ENCODE measurements at regions not wholly inside any gene's neighbourhood (a gene's known extent, or its start where the extent isn't known, plus 50 kb on each side); places are given as distances from the start of the nearest gene placed in this dataset.

- Histone ChIP-seq H4K20me1 (ENCODE audit: control insufficient read depth, insufficient read depth) (no peaks in the 10 kb centered on the region), H3K4me2 (ENCODE audit: control insufficient read depth, insufficient read depth) (no peak overlapping the region), H3K4me1 (ENCODE audit: control insufficient read depth, insufficient read depth, low read length) (no peaks in the 10 kb centered on the region), H3K79me2 (ENCODE audit: control insufficient read depth, insufficient read depth, low read length) (no peaks in the 10 kb centered on the region), H3K36me3 (ENCODE audit: control insufficient read depth in 2 of 2, insufficient read depth in 2 of 2, low read length in 1 of 2) (no peaks in the 10 kb centered on the region), H2AFZ (ENCODE audit: control insufficient read depth, low read depth, low read length) (no peak overlapping the region), H3K27ac (ENCODE audit: control insufficient read depth, insufficient read depth) (no peak overlapping the region), H3K9me3 (replicated peaks; ENCODE audit: control insufficient read depth, insufficient read depth, low read length) (no peaks in the 10 kb centered on the region), H3K4me3 (no peak overlapping the region), H3K27me3 (replicated peaks in 1 of 2; ENCODE audit: control insufficient read depth in 2 of 2, insufficient read depth in 2 of 2, low read length in 1 of 2) (no peaks in the 10 kb centered on the region), H3K9ac (ENCODE audit: control insufficient read depth, insufficient read depth, low read length) (no peak overlapping the region)
- in situ Hi-C loops (cut with MboI): no loop called here
- no TSS peak for BruUV-seq (replicated peaks)
- ChIA-PET POLR2A (no interaction called here), SMC1A (ENCODE audit: uncharacterized antibody, unreplicated experiment) (no interaction called here), CTCF (no interaction called here), RAD21 (ENCODE audit: unreplicated experiment) (no interaction called here)
- FAIRE-seq (no peak), ATAC-seq (no peak), DNase-seq (ENCODE audit: low read depth, low spot score) (no peak)
- intact Hi-C loops (cut with micrococcal nuclease; ENCODE audit: unreplicated experiment): no loop called here
- TF ChIP-seq, protein P1, sequence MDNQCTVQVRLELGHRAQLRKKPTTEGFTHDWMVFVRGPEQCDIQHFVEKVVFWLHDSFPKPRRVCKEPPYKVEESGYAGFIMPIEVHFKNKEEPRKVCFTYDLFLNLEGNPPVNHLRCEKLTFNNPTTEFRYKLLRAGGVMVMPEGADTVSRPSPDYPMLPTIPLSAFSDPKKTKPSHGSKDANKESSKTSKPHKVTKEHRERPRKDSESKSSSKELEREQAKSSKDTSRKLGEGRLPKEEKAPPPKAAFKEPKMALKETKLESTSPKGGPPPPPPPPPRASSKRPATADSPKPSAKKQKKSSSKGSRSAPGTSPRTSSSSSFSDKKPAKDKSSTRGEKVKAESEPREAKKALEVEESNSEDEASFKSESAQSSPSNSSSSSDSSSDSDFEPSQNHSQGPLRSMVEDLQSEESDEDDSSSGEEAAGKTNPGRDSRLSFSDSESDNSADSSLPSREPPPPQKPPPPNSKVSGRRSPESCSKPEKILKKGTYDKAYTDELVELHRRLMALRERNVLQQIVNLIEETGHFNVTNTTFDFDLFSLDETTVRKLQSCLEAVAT (IDR thresholded peaks at IDR 0.05): no peak
- TF ChIP-seq GABPA (IDR thresholded peaks at IDR 0.05; ENCODE audit: low read depth) (no peak), BMI1 (IDR thresholded peaks at IDR 0.05; ENCODE audit: borderline replicate concordance) (no peak), IRF4 (IDR thresholded peaks at IDR 0.05; ENCODE audit: low read depth, low read length) (no peak), HDGF (IDR thresholded peaks at IDR 0.05) (no peak), CHD4 (IDR thresholded peaks at IDR 0.05) (no peak), POLR2AphosphoS2 (IDR thresholded peaks at IDR 0.05; ENCODE audit: low read depth, low read length) (no peak), RAD51 (IDR thresholded peaks at IDR 0.05) (no peak), KLF5 (IDR thresholded peaks at IDR 0.05; ENCODE audit: partially characterized antibody) (no peak), E4F1 (IDR thresholded peaks at IDR 0.05; ENCODE audit: borderline replicate concordance, partially characterized antibody) (no peak), WRNIP1 (IDR thresholded peaks at IDR 0.05; ENCODE audit: borderline replicate concordance, low read depth, low read length) (no peak), ZBTB33 (IDR thresholded peaks at IDR 0.05) (no peak), MTA2 (IDR thresholded peaks at IDR 0.05; ENCODE audit: low read depth) (no peak), NFYB (IDR thresholded peaks at IDR 0.05; ENCODE audit: insufficient read depth, low read depth, low read length) (no peak), USF1 (IDR thresholded peaks at IDR 0.05; ENCODE audit: borderline replicate concordance, extremely low read length, insufficient read depth, low read depth, low read length) (no peak), LARP7 (IDR thresholded peaks at IDR 0.05) (no peak), CHD2 (IDR thresholded peaks at IDR 0.05; ENCODE audit: borderline replicate concordance, low read depth, low read length) (no peak)
- TF ChIP-seq, protein P2, sequence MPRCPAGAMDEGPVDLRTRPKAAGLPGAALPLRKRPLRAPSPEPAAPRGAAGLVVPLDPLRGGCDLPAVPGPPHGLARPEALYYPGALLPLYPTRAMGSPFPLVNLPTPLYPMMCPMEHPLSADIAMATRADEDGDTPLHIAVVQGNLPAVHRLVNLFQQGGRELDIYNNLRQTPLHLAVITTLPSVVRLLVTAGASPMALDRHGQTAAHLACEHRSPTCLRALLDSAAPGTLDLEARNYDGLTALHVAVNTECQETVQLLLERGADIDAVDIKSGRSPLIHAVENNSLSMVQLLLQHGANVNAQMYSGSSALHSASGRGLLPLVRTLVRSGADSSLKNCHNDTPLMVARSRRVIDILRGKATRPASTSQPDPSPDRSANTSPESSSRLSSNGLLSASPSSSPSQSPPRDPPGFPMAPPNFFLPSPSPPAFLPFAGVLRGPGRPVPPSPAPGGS (IDR thresholded peaks at IDR 0.05; ENCODE audit: borderline replicate concordance, insufficient read depth, low read depth, low read length, poor library complexity, severe bottlenecking): no peak
These were observed 349.8 kb upstream of the KLHL4 start for GRCh38 chrX:87167841-87168240.
